ENCODE measurements at regions not wholly inside any gene's neighbourhood (a gene's known extent, or its start where the extent isn't known, plus 50 kb on each side); places are given as distances from the start of the nearest gene placed in this dataset.

DNA sequence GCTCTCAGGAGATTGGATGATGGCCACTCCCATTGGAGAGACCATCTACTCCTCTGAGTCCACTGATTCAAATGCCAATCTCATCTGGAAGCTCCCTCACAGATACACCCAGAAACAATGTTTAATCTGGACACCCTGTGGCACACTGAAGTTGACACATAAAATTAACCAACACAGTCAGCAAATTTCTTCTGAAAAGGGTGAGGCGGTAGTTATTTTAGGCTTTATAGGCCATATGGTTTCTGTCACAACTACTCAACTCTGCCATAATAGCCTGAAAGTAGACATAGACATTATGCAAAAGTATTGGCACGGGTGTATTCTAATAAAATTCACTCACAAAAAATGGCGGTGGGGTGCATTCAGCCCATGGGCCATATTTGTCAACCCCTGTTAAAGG is 244.5 kb upstream of the VLDLR start:
- TF ChIP-seq, protein P1, sequence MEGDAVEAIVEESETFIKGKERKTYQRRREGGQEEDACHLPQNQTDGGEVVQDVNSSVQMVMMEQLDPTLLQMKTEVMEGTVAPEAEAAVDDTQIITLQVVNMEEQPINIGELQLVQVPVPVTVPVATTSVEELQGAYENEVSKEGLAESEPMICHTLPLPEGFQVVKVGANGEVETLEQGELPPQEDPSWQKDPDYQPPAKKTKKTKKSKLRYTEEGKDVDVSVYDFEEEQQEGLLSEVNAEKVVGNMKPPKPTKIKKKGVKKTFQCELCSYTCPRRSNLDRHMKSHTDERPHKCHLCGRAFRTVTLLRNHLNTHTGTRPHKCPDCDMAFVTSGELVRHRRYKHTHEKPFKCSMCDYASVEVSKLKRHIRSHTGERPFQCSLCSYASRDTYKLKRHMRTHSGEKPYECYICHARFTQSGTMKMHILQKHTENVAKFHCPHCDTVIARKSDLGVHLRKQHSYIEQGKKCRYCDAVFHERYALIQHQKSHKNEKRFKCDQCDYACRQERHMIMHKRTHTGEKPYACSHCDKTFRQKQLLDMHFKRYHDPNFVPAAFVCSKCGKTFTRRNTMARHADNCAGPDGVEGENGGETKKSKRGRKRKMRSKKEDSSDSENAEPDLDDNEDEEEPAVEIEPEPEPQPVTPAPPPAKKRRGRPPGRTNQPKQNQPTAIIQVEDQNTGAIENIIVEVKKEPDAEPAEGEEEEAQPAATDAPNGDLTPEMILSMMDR (IDR thresholded peaks at IDR 0.05), result no peak
- TF ChIP-seq POLR2AphosphoS5 (IDR thresholded peaks at IDR 0.05; ENCODE audit: low read depth, low read length) (no peak), SIN3A (IDR thresholded peaks at IDR 0.05; ENCODE audit: borderline replicate concordance, insufficient read depth, low read depth, low read length) (no peak)

Data from Panc1 (cell line).